GM19328 (cell line): ENCODE measurements at regions not wholly inside any gene's neighbourhood (a gene's known extent, or its start where the extent isn't known, plus 50 kb on each side); places are given as distances from the start of the nearest gene placed in this dataset.
"Not testable (repeated sequence)": the region's sequence is repeated elsewhere in the genome, so short reads cannot be mapped to it uniquely, and the experiment has no call there.

Experiments
- ATAC-seq: cut with Tn5 transposase; IDR thresholded peaks from one replicate; pipeline ENCODE4 v1.9.1; 2021; ENCODE audit warnings: mild to moderate bottlenecking, moderate library complexity; ENCODE audit not compliant: unreplicated experiment

GRCh38 chr4:34419871-34420270 is 1824.4 kb downstream of the ARAP2 start:
- ATAC-seq = no peak

GRCh38 chr4:34422472-34423175 is 1821.7 kb downstream of the ARAP2 start:
- ATAC-seq = no peak

GRCh38 chr4:34432706-34433105 is 1811.6 kb downstream of the ARAP2 start:
- ATAC-seq = no peak

DNA sequence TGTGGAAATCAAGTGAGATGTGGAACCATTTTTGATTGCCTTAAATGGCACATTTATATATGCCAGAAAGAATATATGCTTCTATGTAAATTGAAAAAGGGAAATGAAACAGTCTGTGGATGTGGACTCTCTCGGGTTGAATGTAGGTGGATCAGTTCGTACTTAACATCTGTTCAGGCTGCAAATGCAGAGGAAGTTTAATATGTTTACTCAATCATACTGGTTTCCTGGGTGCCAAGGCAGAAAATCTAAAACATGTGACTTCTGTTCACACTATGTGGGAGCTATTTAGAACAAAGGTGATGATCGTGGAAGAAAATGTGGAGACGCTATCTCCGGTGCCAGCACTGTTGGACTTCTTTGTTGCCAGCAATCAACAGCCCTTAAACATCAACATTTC is 1809.9 kb downstream of the ARAP2 start:
- not testable (repeated sequence) for ATAC-seq

DNA sequence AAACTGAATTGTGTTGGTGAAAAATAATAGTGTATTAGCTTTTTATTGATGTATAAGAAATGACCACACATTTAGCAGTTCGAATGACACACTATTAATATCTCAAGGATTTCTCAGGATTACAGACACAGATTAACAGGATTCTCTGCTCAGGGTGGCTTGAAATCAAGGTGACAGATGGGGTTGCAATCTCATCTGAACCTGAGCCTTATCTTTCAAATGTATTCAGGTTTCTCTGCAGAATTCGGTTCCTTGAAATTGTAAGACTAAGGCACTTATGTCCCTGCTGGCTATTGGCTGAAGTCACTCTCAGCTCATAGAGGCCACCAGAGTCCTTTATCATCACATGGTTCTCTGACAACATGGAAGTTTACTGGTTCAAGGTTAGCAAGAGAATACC is 1780.1 kb downstream of the ARAP2 start:
- no peak for ATAC-seq

- ATAC-seq = no peak
Observed at GRCh38 chr4:34466411-34466810, 1777.9 kb downstream of the ARAP2 start.

DNA sequence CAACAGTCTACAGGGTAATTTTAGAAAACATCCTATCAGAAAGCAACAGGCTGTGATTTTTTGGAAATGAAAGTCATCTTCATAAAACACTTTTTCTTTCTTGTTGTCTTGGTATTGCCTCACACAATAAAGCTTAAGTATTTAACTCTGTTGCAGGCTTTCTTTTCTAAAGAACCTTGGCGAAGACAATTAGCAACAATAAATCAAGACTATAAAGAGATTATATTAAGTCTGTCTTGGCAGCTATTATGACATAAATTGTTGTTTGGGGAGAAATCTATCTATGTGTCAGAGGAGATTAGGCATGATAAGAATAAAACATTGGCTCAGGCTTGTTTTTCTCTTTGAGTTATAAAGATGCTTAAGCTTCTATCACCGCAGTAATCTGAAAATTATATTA is 1774.8 kb downstream of the ARAP2 start:
- ATAC-seq = no peak

- ATAC-seq = no peak
Observed at GRCh38 chr4:34485252-34485651, 1759.1 kb downstream of the ARAP2 start.

DNA sequence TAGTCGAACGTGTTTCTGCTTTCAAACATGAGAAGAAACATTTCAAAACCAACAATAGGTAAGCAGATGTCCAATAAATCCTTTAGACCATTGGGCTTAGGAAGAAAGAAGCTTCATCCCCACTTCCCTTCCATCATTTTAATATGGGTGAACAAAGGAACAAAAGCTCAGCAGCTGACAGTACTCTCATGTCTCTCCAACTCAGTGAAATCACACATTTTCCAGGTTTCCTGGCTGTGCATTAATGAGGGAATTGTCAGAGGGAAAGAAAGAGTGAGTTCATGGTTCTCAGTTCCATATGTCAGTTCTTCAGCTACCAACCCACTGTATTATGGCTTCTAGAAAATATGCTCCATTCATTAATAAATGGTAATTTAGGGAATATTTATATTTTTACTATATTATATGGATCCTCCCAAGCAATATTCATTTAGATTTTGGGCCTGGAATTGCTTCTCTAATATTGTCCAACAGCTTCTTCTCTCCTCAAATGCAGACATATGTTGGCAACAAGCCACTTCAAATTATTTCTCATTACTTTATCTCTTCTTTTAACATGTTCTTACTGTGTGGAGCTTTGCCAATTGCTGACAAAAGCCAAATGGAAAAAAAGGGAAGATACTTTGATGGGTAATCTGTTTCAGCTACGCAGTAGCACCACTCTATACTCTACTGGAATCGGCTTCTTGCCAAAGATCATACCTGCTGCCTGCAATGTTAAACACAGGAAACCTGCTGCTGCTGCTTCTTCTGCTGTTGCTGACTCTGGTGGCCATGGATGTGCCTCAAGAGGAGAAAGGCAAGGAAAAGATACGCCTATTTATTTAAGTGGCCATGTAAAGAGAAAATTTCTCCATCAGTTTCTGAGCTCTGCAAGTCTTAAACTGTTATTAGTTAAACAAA is 1757.6 kb downstream of the ARAP2 start:
- no peak for ATAC-seq

- no peak for ATAC-seq
Observed at GRCh38 chr4:34492414-34492813, 1751.9 kb downstream of the ARAP2 start.

GRCh38 chr4:34502086-34502485 is 1742.2 kb downstream of the ARAP2 start:
- no peak for ATAC-seq

DNA sequence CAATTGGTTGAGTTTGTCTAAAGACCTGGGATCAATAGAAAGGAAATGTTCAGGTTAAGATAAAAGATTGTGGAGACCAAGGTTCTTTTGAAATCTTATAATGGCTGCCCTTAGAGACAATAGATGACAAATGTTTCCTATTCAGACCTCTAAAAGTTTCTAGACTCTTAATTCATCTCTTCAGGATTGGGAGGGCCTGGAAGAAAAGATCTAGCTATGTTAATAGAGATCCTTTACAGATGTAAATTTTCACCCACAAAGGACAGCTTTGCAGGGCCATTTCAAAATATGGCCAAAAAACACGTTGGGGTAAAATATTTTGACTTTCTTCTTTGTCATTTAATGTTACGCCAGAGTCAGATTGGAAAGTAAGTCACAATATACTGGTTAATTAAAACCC is 1739.6 kb downstream of the ARAP2 start:
- not testable (repeated sequence) for ATAC-seq

- ATAC-seq = not testable (repeated sequence)
Observed at GRCh38 chr4:34506511-34507092, 1737.7 kb downstream of the ARAP2 start.

GRCh38 chr4:34512616-34513015 is 1731.7 kb downstream of the ARAP2 start:
- ATAC-seq = no peak

GRCh38 chr4:34516524-34516923 is 1727.8 kb downstream of the ARAP2 start:
- no peak for ATAC-seq

GRCh38 chr4:34534916-34535315 is 1709.4 kb downstream of the ARAP2 start:
- ATAC-seq = no peak

- no peak for ATAC-seq
Observed at GRCh38 chr4:34566091-34566490, 1678.2 kb downstream of the ARAP2 start.

GRCh38 chr4:34572026-34572425 is 1672.3 kb downstream of the ARAP2 start:
- no peak for ATAC-seq

- no peak for ATAC-seq
Observed at GRCh38 chr4:34615315-34615714, 1629.0 kb downstream of the ARAP2 start.

DNA sequence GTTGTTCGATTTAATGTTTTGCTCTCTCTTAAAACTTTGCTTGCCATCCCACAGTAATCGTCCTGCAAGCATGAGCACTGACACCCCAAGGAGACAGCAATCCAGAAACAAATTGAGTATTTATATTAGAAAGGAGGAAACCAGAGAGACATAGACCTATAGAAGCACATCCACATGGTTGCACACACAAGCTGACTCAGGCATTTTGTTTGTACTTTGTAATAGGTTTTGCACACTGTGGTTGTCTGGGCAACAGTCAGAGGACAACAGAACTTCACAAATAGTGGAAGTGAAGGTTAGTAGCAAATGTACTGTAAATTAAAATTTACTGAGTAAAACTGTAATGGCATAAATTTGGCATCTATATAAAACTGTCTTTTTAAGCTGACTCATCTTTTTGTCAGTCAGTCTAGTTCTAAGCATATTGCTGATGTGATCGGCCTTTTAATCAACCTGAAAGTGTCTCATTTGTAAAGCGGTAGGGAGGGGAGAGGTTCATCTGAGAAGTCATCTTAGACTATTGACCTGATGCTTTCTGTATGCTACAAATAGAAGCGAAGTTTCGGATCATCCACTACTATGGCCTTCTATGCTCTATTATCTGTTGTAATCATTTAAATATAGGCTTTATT is 1624.7 kb downstream of the ARAP2 start:
- ATAC-seq = no peak

GRCh38 chr4:34628471-34628870 is 1615.8 kb downstream of the ARAP2 start:
- no peak for ATAC-seq
